Parathyroid adenoma (tissue), 2 donors: ENCODE measurements at regions not wholly inside any gene's neighbourhood (a gene's known extent, or its start where the extent isn't known, plus 50 kb on each side); places are given as distances from the start of the nearest gene placed in this dataset.

Experiments
- H2AFZ ChIP-seq: fragments of 300-600 bp; sonication (generic); one replicate; pipeline ENCODE4 v1.7.0; 2017; ENCODE audit warnings: antibody characterized with exemption, mild to moderate bottlenecking
- H3K27ac ChIP-seq: fragments of 300-600 bp; sonication (generic); one replicate; pipeline ENCODE4 v1.7.0; 2017
- H3K27me3 ChIP-seq: fragments of 300-600 bp; sonication (generic); one replicate; pipeline ENCODE4 v1.7.0; 2017; ENCODE audit warnings: low read length; ENCODE audit not compliant: control insufficient read depth, insufficient read depth
- H3K36me3 ChIP-seq: fragments of 300-600 bp; sonication (generic); one replicate; pipeline ENCODE4 v1.7.0; 2017; ENCODE audit warnings: low read length; ENCODE audit not compliant: control insufficient read depth, insufficient read depth
- H3K4me1 ChIP-seq: fragments of 300-600 bp; sonication (generic); one replicate; pipeline ENCODE4 v1.7.0; 2017; ENCODE audit warnings: control low read depth
- H3K4me2 ChIP-seq: fragments of 300-600 bp; sonication (generic); one replicate; pipeline ENCODE4 v1.7.0; 2017; ENCODE audit warnings: low read length
- H3K4me3 ChIP-seq: fragments of 300-600 bp; sonication (generic); one replicate; pipeline ENCODE4 v1.7.0; 2017; ENCODE audit warnings: low read depth, low read length
- H3K79me2 ChIP-seq: fragments of 300-600 bp; sonication (generic); one replicate; pipeline ENCODE4 v1.7.0; 2017; ENCODE audit warnings: control low read depth
- H3K9ac ChIP-seq: fragments of 300-600 bp; sonication (generic); one replicate; pipeline ENCODE4 v1.7.0; 2017; ENCODE audit warnings: mild to moderate bottlenecking
- H3K9me3 ChIP-seq: fragments of 300-600 bp; sonication (generic); one replicate; pipeline ENCODE4 v1.7.0; 2017; ENCODE audit warnings: low read length; ENCODE audit not compliant: control insufficient read depth
- TF ChIP-seq, protein P1 (sequence below): fragments of 300-600 bp; sonication (generic); IDR thresholded peaks from one replicate; pipeline ENCODE4 v1.7.0; 2017; ENCODE audit warnings: antibody characterized with exemption, mild to moderate bottlenecking
- donor health status: primary hyperparathyroidism.

DNA sequence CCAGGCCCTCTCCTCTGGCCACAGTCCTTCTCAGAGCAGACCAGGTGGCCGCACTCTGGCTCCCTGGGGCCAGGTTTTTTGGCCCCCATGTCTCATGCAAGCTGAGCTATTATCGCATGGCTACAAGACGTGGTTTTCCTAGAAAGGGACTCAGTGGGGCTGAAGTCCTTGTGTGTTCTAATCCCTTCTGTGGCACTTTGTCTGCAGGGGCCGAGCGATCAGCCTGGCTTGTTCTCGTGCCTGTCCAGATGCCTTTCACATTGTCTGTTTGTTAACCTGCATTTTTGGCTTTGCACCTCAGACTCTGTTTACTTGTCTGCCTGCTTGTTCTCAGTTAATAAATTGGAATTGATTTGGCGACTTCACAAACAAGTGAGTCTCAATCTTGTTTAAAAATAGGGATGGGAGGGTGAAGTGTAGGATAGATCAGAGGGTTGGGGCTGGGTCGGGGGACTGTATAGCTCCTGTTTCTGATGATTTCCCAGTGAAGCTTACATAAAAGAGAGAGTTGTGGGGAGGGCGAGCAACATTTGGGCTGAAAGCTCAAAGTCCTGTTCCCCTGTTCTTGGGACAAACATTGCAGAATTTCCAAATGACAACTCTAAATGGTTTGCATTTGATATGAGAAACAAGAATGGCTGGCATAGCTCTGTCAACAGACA is 440.4 kb downstream of the COG6 start:
- no peaks in the 10 kb centered on the region for H3K27me3 ChIP-seq
- H3K27ac ChIP-seq: no peak overlapping the region
- TF ChIP-seq, protein P1, sequence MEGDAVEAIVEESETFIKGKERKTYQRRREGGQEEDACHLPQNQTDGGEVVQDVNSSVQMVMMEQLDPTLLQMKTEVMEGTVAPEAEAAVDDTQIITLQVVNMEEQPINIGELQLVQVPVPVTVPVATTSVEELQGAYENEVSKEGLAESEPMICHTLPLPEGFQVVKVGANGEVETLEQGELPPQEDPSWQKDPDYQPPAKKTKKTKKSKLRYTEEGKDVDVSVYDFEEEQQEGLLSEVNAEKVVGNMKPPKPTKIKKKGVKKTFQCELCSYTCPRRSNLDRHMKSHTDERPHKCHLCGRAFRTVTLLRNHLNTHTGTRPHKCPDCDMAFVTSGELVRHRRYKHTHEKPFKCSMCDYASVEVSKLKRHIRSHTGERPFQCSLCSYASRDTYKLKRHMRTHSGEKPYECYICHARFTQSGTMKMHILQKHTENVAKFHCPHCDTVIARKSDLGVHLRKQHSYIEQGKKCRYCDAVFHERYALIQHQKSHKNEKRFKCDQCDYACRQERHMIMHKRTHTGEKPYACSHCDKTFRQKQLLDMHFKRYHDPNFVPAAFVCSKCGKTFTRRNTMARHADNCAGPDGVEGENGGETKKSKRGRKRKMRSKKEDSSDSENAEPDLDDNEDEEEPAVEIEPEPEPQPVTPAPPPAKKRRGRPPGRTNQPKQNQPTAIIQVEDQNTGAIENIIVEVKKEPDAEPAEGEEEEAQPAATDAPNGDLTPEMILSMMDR: no peak
- no peak overlapping the region for H3K4me2 ChIP-seq
- no peaks in the 10 kb centered on the region for H3K79me2 ChIP-seq
- H2AFZ ChIP-seq: no peak overlapping the region
- H3K4me1 ChIP-seq: no peaks in the 10 kb centered on the region
- no peaks in the 10 kb centered on the region for H3K9me3 ChIP-seq
- H3K36me3 ChIP-seq: no peaks in the 10 kb centered on the region
- H3K4me3 ChIP-seq: no peak overlapping the region
- H3K9ac ChIP-seq: no peak overlapping the region

DNA sequence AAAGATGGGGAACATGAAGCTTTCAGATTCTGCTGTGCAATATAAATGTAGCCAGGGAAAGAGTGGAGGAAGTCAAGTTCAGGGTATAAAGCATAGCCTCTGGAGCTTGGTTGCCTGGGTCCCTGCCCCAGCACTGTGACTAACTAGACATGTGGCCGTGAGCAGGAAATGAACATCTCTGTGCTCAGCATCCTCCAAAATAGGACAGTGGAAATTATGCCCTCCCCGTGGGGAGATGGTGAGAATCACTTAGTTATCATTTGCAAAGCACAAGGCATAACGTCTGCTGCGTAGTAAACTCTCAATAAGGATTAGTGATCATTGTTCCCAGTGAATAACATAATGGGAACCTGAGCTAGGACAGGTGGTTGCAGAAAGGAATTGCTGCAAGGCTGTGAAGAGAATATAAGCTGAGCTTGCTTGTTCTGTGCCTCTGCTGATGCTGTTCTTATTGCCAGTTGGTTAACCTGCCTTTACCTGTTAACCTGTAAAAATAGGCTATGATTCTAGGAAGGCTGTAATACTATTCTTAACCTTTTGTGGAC is 441.0 kb downstream of the COG6 start:
- H3K4me1 ChIP-seq: no peaks in the 10 kb centered on the region
- TF ChIP-seq, protein P1: no peak
- no peak overlapping the region for H3K4me2 ChIP-seq
- no peak overlapping the region for H2AFZ ChIP-seq
- no peaks in the 10 kb centered on the region for H3K9me3 ChIP-seq
- H3K27me3 ChIP-seq: no peaks in the 10 kb centered on the region
- no peak overlapping the region for H3K4me3 ChIP-seq
- no peaks in the 10 kb centered on the region for H3K36me3 ChIP-seq
- H3K27ac ChIP-seq: no peak overlapping the region
- H3K79me2 ChIP-seq: no peaks in the 10 kb centered on the region
- no peak overlapping the region for H3K9ac ChIP-seq

DNA sequence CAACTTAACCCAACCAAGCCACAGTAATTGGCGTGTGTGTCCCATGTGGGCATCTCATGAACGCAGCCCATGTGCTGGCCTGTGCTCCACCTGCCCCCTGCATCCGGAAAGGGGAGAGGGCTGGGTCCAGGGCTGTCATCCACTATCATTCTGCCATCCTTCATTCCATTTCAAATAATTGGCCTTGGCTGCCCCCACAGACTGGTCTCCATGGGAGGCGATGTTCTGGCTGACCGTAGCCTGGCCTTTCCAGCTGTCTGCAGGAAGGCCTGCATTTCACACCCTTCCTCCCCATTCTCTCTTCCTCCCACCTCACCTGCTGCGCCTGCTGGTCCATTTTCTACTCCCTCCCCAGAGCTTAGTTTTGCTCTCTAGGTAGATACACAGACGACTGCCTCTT is 442.8 kb downstream of the COG6 start:
- H3K4me2 ChIP-seq: no peak overlapping the region
- H3K36me3 ChIP-seq: no peaks in the 10 kb centered on the region
- TF ChIP-seq, protein P1: no peak
- H3K9ac ChIP-seq: no peak overlapping the region
- H3K79me2 ChIP-seq: no peaks in the 10 kb centered on the region
- no peak overlapping the region for H3K4me3 ChIP-seq
- no peaks in the 10 kb centered on the region for H3K4me1 ChIP-seq
- H3K27ac ChIP-seq: no peak overlapping the region
- H3K9me3 ChIP-seq: no peaks in the 10 kb centered on the region
- no peak overlapping the region for H2AFZ ChIP-seq
- H3K27me3 ChIP-seq: no peaks in the 10 kb centered on the region

DNA sequence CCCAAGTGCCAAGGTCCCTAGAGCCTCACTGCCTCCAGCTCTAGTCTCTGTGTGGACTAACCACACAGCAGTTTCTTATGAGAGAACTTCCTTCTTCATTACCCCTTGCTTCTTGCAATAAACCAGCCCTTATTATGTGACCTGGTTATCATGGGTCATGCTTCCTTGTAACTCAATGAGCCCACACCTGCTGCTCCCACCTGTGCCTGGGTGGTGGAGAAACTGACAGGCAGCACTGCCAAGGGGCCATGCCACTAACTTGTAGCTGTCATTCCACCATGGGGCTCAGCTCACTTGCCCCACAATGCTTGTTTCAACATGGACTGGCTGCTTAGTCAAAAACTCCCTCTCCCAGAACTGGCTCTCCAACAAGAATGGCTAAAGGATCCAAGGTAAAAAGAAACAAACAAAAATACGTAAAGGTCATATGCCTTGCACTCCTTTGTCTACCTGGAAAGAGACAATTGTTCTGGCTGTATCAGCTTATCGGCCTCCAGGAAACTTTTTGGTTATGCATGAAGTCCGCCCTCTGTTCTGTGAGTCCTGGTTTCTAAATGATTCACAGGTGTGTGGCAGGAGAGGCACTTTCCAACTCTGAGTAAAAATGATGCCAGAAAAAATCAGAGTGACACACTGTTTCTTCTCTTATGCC is 446.4 kb downstream of the COG6 start:
- H3K4me3 ChIP-seq: no peak overlapping the region

More for the DNA sequence above, 446.4 kb downstream of the COG6 start:
- no peak overlapping the region for H2AFZ ChIP-seq
- H3K9ac ChIP-seq: no peak overlapping the region
- H3K9me3 ChIP-seq: no peaks in the 10 kb centered on the region
- no peak overlapping the region for H3K27ac ChIP-seq
- no peaks in the 10 kb centered on the region for H3K79me2 ChIP-seq
- TF ChIP-seq, protein P1: no peak
- no peaks in the 10 kb centered on the region for H3K36me3 ChIP-seq
- no peaks in the 10 kb centered on the region for H3K4me1 ChIP-seq
- H3K27me3 ChIP-seq: no peaks in the 10 kb centered on the region
- peak overlapping the region; percentile 11 for H3K4me2 ChIP-seq
